ENCODE measurements at regions not wholly inside any gene's neighbourhood (a gene's known extent, or its start where the extent isn't known, plus 50 kb on each side); places are given as distances from the start of the nearest gene placed in this dataset.

GRCh38 chr7:156580036-156580435 lies 60.5 kb upstream of the RNF32 start:
- no peak for ATAC-seq
- intact Hi-C loops (cut with DNase I), result no loop called here
- no peaks in the 10 kb centered on the region for H3K9me3 ChIP-seq

DNA sequence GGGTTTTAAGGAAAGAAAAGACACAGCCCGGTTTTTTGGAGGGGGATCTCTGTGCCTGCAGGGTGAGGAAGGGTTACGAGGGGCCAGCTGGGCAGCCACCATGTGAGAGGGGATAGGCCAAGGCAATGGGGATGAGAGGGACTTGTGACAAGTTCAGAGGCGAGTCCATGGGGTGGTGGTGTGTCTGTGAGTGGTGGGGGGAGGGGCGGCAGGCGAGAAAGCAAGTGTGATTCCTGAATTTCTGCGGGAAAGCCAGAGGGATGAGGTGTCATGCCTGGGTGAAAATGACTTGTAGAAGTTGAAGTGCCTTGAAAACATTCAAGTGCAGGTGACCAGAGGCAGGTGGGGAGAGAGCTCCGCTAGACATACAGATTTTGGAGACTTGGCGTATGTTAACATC lies 61.0 kb upstream of the RNF32 start:
- H3K4me1 ChIP-seq, result no peaks in the 10 kb centered on the region
- H3K27me3 ChIP-seq, result no peaks in the 10 kb centered on the region
- intact Hi-C loops (cut with DNase I), result no loop called here
- H3K27ac ChIP-seq, result no peak overlapping the region
- ATAC-seq (no peak), DNase-seq (no peak)
- no peaks in the 10 kb centered on the region for H3K36me3 ChIP-seq
- TF ChIP-seq, protein P1, sequence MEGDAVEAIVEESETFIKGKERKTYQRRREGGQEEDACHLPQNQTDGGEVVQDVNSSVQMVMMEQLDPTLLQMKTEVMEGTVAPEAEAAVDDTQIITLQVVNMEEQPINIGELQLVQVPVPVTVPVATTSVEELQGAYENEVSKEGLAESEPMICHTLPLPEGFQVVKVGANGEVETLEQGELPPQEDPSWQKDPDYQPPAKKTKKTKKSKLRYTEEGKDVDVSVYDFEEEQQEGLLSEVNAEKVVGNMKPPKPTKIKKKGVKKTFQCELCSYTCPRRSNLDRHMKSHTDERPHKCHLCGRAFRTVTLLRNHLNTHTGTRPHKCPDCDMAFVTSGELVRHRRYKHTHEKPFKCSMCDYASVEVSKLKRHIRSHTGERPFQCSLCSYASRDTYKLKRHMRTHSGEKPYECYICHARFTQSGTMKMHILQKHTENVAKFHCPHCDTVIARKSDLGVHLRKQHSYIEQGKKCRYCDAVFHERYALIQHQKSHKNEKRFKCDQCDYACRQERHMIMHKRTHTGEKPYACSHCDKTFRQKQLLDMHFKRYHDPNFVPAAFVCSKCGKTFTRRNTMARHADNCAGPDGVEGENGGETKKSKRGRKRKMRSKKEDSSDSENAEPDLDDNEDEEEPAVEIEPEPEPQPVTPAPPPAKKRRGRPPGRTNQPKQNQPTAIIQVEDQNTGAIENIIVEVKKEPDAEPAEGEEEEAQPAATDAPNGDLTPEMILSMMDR (IDR thresholded peaks at IDR 0.05), result no peak
- no peaks in the 10 kb centered on the region for H3K9me3 ChIP-seq
- H3K4me3 ChIP-seq, result no peak overlapping the region

More at GRCh38 chr7:156580036-156580435, 60.5 kb upstream of the RNF32 start:
- DNase-seq, result no peak
- TF ChIP-seq, protein P1 (IDR thresholded peaks at IDR 0.05), result no peak
- H3K4me1 ChIP-seq, result no peaks in the 10 kb centered on the region
- no peak overlapping the region for H3K27ac ChIP-seq
- no peaks in the 10 kb centered on the region for H3K36me3 ChIP-seq
- H3K27me3 ChIP-seq, result no peaks in the 10 kb centered on the region
- no peak overlapping the region for H3K4me3 ChIP-seq

- no peaks in the 10 kb centered on the region for H3K27me3 ChIP-seq
- H3K36me3 ChIP-seq, result no peaks in the 10 kb centered on the region
- TF ChIP-seq, protein P1 (IDR thresholded peaks at IDR 0.05), result no peak
- ATAC-seq, result no peak
- intact Hi-C loops (cut with DNase I), result no loop called here
- no peaks in the 10 kb centered on the region for H3K9me3 ChIP-seq
- H3K4me3 ChIP-seq, result no peak overlapping the region
- H3K4me1 ChIP-seq, result no peaks in the 10 kb centered on the region
- DNase-seq, result no peak
- H3K27ac ChIP-seq, result no peak overlapping the region
Observed at GRCh38 chr7:156578978-156579430, 61.6 kb upstream of the RNF32 start.

DNA sequence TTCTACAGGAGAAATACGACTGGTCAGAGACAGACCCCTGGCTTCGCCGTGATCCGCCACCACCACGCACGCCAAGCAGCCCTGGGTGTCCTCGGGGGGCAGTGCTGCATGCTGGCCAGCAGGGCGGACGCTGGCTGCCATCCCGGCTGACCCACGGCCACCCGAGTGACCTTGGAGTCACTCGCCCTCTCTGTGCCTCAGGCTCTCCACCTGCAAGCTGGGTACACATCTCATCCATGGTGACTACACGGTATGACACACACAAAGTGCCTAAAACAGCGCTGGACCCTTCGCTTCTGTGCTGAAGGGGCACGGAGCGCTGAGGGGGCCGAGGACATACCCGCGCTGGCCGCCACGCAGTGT lies 62.0 kb upstream of the RNF32 start:
- Histone ChIP-seq H3K4me3 (no peak overlapping the region), H3K36me3 (no peaks in the 10 kb centered on the region), H3K27ac (no peak overlapping the region), H3K4me1 (no peaks in the 10 kb centered on the region), H3K9me3 (no peaks in the 10 kb centered on the region), H3K27me3 (no peaks in the 10 kb centered on the region)
- DNase-seq (no peak), ATAC-seq (no peak)
- intact Hi-C loops (cut with DNase I), result no loop called here
- TF ChIP-seq, protein P1 (IDR thresholded peaks at IDR 0.05), result no peak

DNA sequence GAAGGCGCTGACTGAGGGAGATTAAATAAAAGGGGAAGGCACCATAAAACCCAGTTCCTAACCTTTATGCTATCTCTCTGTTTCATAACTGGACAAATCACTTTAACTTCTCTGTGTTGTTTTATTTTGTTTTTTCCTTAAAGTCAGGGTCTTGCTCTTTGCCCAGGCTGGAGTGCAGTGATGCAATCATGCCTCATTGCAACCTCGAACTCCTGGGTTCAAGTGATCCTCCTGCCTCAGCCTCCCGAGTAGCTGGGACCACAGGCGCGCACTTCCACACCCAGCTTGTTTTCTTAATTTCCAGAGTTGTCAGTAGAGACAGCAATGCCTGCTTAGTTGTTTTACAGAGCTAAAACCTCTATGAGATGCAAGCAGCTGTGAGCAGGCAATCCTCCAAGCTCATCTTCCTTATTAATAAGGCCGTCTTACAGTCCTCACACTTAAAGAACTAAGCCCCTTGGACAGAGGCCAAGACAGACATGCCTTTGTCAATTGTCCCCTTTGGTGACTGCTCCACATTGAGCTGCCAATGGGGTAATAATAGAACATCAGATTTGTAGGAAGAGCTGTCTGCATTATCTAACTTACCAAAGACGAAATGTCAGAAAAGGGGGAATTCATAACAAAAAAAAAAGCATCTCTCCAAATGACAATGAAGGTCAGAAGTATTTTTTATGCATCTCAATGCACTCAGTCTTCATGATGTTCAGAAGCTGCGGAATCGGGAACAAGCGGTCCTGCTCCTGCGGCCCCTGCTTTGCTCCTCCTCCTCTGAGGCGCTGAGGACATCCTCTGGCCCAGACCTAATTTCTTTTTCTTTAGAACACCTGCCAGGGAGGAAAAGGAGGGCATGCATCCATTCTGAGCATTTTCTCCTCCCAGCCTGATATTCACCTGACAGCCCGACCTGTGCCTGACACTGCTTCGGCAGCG lies 62.7 kb upstream of the RNF32 start:
- Histone ChIP-seq H3K27me3 (no peaks in the 10 kb centered on the region), H3K4me3 (no peak overlapping the region), H3K36me3 (no peaks in the 10 kb centered on the region), H3K4me1 (no peaks in the 10 kb centered on the region), H3K9me3 (no peaks in the 10 kb centered on the region), H3K27ac (no peak overlapping the region)
- TF ChIP-seq, protein P1 (IDR thresholded peaks at IDR 0.05), result no peak
- DNase-seq (no peak), ATAC-seq (no peak)
- intact Hi-C loops (cut with DNase I), result no loop called here

Measured in left lung (tissue), 4 donors.